Lower leg skin (tissue), 4 donors: ENCODE measurements at regions not wholly inside any gene's neighbourhood (a gene's known extent, or its start where the extent isn't known, plus 50 kb on each side); places are given as distances from the start of the nearest gene placed in this dataset.
"Not testable (repeated sequence)": the region's sequence is repeated elsewhere in the genome, so short reads cannot be mapped to it uniquely, and the experiment has no call there.

Experiments used
- DNase-seq, 2 donors: peaks; one replicate each; pipeline ENCODE4 v3.0.0-alpha.2; 2019; ENCODE audit warnings: low spot score in 2 of 2
- H3K4me3 ChIP-seq: fragments of 200-600 bp; sonication (generic); 2 replicates; pipeline ENCODE4 v1.5.1; 2017; ENCODE audit warnings: mild to moderate bottlenecking, low read depth; ENCODE audit not compliant: poor library complexity, severe bottlenecking
- POLR2A ChIP-seq, 2 donors: fragments of 450-650 bp; IDR thresholded peaks; one replicate each; pipeline ENCODE4 v1.6.1; 2016 to 2017; ENCODE audit warnings: antibody characterized with exemption in 2 of 2, mild to moderate bottlenecking in 1 of 2, moderate library complexity in 1 of 2
- WGBS, 2 donors: methylation state at CpG; one replicate each; pipeline ENCODE4 v1.1.5; 2018; 5-methylcytosine and 5-hydroxymethylcytosine counted together
- intact Hi-C: fragments of 100-400 bp; cut with DNase I; formaldehyde crosslinking; loops from one replicate; pipeline ENCODE4 v1.15.0; 2023; ENCODE audit warnings: low total_unique reads
- microRNA-seq, 2 donors: library from miRNA; unstranded; fragments of <30 nt; microRNA quantifications; one replicate each; pipeline ENCODE4, GENCODE V29; 2016; ENCODE audit warnings: borderline replicate concordance in 2 of 2, borderline number of aligned reads in 1 of 2
- TF ChIP-seq, protein P1 (sequence below), 3 donors: fragments of 450-650 bp; IDR thresholded peaks; one replicate each; pipeline ENCODE4 v1.5.1; 2016; ENCODE audit warnings: antibody characterized with exemption in 3 of 3, mild to moderate bottlenecking in 3 of 3, moderate library complexity in 2 of 3

- TF ChIP-seq, protein P1, sequence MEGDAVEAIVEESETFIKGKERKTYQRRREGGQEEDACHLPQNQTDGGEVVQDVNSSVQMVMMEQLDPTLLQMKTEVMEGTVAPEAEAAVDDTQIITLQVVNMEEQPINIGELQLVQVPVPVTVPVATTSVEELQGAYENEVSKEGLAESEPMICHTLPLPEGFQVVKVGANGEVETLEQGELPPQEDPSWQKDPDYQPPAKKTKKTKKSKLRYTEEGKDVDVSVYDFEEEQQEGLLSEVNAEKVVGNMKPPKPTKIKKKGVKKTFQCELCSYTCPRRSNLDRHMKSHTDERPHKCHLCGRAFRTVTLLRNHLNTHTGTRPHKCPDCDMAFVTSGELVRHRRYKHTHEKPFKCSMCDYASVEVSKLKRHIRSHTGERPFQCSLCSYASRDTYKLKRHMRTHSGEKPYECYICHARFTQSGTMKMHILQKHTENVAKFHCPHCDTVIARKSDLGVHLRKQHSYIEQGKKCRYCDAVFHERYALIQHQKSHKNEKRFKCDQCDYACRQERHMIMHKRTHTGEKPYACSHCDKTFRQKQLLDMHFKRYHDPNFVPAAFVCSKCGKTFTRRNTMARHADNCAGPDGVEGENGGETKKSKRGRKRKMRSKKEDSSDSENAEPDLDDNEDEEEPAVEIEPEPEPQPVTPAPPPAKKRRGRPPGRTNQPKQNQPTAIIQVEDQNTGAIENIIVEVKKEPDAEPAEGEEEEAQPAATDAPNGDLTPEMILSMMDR (IDR thresholded peaks at IDR 0.05): no peak
- TF ChIP-seq POLR2A (IDR thresholded peaks at IDR 0.05): no peak
- 22% methylated on average over 15 of the region's 15 CpGs for WGBS, 2 donors
- DNase-seq: peak in 1 of 2 donors; percentile 62
- intact Hi-C loops: no loop called here
- no peak overlapping the region for H3K4me3 ChIP-seq
Observed at GRCh38 chr3:151538456-151539393, 77.9 kb upstream of the IGSF10 start.

DNA sequence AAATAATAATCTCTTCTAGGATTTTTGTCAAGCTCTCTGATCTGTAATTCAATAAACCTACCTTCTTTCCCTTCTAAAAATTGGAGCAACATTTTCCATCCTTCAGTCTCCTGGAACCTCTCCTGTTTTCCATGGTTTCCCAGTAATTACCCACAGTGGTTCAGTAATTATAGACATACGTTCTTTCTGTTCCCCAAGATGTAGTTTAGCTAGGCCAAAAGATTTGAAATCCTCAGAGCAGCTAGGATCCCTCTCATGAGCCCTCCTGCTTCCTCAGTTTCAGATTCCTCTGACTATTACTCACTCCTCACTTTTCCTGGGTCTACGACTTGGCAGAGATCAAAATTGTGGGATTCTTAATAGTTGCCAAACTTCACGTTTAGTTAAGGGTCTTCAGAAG lies 76.9 kb upstream of the IGSF10 start:
- no peak for TF ChIP-seq POLR2A (IDR thresholded peaks at IDR 0.05)
- TF ChIP-seq, protein P1 (IDR thresholded peaks at IDR 0.05): no peak
- intact Hi-C loops: no loop called here
- no peak for DNase-seq
- WGBS, 2 donors: 44 to 51% methylated on average over 3 of the region's 3 CpGs
- H3K4me3 ChIP-seq: no peak overlapping the region

GRCh38 chr3:151526757-151527156 lies 65.9 kb upstream of the IGSF10 start:
- TF ChIP-seq, protein P1 (IDR thresholded peaks at IDR 0.05): no peak
- TF ChIP-seq POLR2A (IDR thresholded peaks at IDR 0.05): no peak
- 87 to 93% methylated on average over 2 of the region's 2 CpGs for WGBS, 2 donors
- H3K4me3 ChIP-seq: no peak overlapping the region
- intact Hi-C loops: no loop called here
- DNase-seq: no peak

DNA sequence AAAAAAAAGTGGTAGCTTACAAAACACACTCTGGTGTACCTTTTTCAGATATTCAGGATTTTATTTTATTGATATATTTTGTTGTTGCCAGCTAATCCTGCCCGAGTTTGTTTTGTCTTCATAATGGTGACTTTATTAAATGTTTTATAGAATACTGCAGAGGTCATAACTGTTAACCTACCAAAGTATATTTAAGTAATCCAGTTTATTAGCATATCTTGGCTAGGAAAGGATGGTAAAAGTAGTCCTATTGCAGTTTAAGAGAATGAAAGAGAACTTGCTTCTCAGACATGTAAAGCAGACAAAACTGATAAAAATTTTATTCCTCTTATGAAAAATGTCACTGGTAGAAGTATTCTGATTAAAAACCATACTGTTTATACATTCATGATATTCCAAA lies 59.2 kb upstream of the IGSF10 start:
- intact Hi-C loops: no loop called here
- no peak for TF ChIP-seq POLR2A (IDR thresholded peaks at IDR 0.05)
- TF ChIP-seq, protein P1 (IDR thresholded peaks at IDR 0.05): no peak
- 85 to 90% methylated on average over 1 of the region's 1 CpG for WGBS, 2 donors
- DNase-seq: no peak
- no peak overlapping the region for H3K4me3 ChIP-seq

DNA sequence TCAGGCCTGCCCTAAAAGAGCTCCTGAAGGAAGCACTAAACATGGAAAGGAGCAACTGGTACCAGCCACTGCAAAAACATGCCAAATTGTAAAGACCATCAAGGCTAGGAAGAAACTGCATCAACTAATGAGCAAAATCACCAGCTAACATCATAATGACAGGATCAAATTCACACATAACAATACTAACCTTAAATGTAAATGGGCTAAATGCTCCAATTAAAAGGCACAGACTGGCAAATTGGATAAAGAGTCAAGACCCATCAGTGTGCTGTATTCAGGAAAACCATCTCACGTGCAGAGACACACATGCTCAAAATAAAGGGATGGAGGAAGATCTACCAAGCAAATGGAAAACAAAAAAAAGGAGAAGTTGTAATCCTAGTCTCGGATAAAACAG lies 50.6 kb upstream of the IGSF10 start:
- DNase-seq, H3K4me3 ChIP-seq, intact Hi-C loops: not testable (repeated sequence)
- 92 to 93% methylated on average over 2 of the region's 2 CpGs for WGBS, 2 donors

Small RNA genes in the stretch of these regions (microRNA-seq; reads per million reads assigned to microRNA genes)
- 0 to 0.57 reads per million in 2 donors for gene MIR5186
